HG03103 (cell line): ENCODE measurements at regions not wholly inside any gene's neighbourhood (a gene's known extent, or its start where the extent isn't known, plus 50 kb on each side); places are given as distances from the start of the nearest gene placed in this dataset.
"Not testable (repeated sequence)": the region's sequence is repeated elsewhere in the genome, so short reads cannot be mapped to it uniquely, and the experiment has no call there.

Experiments used
- ATAC-seq: cut with Tn5 transposase; IDR thresholded peaks from one replicate; pipeline ENCODE4 v1.9.1; 2021; ENCODE audit warnings: low read depth; ENCODE audit not compliant: unreplicated experiment

DNA sequence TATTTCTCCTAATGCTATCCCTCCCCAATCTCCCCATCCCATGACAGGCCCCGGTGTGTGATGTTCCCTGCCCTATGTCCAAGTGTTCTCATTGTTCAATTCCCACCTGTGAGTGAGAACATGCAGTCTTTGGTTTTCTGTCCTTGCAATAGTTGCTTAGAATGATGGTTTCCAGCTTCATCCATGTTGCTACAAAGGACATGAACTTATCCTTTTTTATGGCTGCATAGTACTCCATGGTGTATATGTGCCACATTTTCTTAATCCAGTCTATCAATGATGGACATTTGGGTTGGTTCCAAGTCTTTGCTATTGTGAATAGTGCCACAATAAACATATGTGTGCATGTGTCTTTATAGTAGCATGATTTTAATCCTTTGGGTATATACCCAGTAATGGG, 51.3 kb upstream of the RIOK2 start:
- not testable (repeated sequence) for ATAC-seq

DNA sequence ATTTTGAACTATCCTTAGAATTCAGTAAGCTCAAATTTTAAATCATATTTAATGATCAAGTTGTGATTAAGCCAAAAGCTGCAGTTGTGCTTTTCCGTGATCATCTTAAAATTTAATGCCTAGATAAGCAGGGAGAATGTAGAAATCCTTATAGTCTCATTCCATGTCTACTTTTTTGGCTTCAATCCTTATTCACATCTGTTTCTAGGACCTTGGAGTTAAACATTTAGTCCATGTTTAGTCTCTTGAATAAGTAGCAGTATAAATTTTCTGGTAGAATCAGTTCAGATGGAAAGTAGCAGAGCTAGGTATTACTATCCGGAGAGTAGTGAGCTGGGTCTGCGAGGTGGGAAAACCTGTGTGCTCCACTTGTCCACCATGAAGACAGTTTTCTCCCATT, 59.3 kb upstream of the RIOK2 start:
- no peak for ATAC-seq

GRCh38 chr5:97243353-97243752, 60.3 kb upstream of the RIOK2 start:
- ATAC-seq, result no peak

- no peak for ATAC-seq
Measured at GRCh38 chr5:97245386-97245785, 62.3 kb upstream of the RIOK2 start.

DNA sequence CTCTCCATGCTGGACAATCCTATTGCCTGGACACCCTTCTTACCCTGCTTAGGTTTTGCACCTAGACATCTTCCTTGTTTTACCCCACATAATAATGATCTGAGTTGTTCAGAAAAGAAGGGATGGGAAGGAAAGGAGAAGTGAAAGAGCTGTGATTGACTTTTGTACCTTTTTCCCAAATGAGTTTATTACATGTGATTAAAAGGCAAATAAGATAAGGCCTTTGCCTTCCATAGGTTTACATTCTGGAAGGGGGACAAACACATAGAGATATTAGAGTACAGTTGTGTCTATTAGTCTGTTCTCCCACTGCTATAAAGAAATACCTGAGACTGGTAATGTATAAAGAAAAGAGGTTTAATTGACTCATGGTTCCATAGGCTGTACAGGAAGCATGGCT, 67.1 kb upstream of the RIOK2 start:
- ATAC-seq, result no peak

GRCh38 chr5:97266076-97266475, 83.0 kb upstream of the RIOK2 start:
- ATAC-seq, result no peak

DNA sequence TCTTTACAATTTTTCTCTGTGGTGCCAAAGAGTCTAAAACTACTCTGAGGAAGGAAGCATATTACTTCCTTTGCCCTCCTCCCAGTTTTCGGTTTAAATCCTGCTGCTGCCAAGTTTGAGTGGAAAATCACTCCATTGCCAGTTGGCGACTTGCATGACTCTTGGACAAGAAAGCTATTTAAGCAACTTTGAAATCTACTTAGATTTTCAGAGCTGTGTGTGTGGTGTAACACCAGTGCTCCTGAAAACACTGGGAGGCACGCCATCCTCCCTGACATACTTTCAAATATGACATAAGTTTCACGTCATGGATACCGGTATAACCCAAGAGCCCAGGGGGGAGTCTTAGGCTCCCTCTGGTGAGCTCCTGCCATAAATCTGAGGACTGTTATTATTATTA, 83.5 kb upstream of the RIOK2 start:
- ATAC-seq, result no peak

GRCh38 chr5:97267767-97268166, 84.7 kb upstream of the RIOK2 start:
- no peak for ATAC-seq

DNA sequence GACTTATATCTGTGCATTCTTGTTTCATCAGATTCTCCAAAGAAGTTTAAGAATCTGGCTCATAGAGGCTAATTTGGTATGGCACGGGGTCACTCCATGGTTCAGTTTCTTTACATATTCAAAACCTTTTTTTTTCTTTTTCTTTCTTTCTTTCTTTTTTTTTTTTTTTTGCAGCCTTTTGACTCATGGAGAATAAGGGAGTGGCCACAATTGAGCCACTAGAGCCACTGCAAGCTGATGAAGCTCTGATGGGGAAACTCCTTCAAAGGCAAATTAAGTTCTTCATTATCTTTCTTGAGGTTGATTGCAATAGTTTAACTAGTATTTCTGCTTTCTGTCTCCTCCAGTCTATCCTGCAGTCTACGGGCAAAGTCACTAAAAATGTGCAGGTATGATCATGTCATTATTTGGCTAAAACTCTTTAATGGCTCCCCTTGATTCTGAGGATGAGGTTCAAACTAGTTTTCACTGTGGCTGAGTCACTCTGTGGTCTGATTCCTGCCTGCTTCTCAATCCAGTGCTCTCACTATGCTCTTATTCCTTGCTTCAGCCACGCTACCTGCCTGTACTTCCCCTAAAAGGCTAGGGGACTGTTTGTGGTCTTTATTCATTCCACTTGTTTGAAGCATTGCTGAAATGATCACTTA, 93.5 kb upstream of the RIOK2 start:
- no peak for ATAC-seq

DNA sequence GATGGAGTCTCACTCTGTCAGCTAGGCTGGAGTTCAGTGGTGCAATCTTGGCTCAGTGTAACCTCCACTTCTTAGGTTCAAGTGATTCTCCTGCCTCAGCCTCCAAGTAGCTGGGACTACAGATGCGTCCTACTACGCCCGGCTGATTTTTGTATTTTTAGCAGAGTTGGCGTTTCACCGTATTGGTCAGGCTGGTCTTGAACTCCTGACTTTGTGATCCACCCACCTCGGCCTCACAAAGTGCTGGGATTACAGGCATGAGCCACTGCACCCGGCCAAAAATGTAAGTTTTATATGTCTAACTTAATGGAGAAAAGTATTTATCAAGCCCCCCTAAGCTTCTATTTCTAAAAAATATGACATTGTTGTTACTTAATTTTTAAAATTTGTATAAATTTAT, 98.2 kb upstream of the RIOK2 start:
- no peak for ATAC-seq

- peak; percentile 98 for ATAC-seq
Measured at GRCh38 chr5:97297063-97297703, 114.1 kb upstream of the RIOK2 start.

- ATAC-seq, result no peak
Measured at GRCh38 chr5:97297704-97298091, 114.7 kb upstream of the RIOK2 start.

- not testable (repeated sequence) for ATAC-seq
Measured at GRCh38 chr5:97301181-97301580, 118.1 kb upstream of the RIOK2 start.

GRCh38 chr5:97338729-97339128, 155.7 kb upstream of the RIOK2 start:
- ATAC-seq, result no peak

DNA sequence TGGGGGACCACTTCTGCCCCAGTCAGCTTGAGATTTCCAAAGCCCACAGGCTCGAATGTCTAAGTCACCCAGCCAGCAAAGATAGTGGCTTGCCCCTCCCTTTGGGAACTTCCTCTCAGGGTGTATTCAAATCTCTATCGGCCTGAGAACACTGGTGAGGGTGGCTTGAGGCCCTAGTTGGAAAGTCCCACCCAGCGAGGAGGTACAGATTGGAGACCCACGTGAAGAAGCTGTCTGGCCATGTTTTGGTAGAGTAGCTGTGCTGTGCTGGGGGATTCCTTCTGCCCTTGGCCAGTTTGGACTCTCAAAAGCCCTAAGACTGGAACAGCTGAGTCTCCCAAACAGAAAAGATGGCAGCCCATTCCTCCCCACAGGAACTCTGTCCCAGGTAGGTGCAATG, 172.7 kb upstream of the RIOK2 start:
- ATAC-seq, result peak; percentile 96

GRCh38 chr5:97363577-97363976, 180.5 kb upstream of the RIOK2 start:
- no peak for ATAC-seq

DNA sequence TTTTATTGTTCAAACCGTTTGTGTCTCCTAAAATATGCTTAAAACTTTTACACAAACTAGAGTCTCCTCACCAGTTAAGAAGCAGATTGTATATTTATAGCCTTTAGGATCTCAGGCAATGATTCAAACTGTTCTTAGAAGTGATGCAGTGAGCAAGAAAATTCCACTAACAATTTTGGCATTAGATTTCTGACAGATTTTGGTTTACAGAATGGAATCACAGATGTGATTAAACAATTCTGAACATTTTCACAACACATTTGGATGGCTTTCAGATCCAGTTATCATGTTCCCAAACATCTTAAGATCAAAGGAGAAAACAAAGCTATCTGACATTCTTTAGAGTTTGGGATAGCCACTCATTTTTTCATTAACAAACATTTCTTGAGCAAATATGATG, 181.7 kb upstream of the RIOK2 start:
- no peak for ATAC-seq

DNA sequence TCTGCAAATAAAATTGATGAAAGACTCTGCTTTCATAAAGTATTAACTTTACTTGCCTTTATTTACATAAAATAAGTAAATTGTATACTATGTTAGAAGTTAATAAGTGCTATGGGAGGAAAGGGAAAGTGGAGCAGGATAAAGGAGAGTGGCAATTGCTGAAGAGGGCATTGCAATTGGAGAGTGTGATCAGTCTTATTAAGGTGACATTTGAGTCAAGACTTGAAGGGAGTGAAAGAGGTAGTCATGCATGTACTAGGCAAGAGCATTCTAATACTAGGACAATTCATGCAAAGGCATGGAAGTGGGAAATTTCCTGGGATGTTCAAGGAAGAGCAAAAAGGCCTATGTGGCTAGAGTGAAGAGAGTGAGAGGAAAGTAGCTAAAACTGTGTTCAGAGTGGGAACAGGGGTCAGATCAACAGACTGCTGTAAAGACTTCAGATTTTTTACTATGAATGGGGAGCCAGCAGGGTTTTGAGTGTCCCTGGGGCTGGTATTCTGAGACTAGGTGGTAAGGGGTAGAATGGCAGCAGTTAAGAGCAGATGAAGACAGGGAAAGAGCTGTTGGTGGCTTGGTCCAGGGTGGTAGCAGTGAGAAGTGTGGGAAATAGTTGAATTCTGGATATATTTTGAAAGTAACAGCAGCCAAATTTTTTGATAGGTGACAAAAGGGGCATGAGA, 182.3 kb upstream of the RIOK2 start:
- ATAC-seq, result no peak

- no peak for ATAC-seq
Measured at GRCh38 chr5:97365918-97366317, 182.9 kb upstream of the RIOK2 start.

GRCh38 chr5:97375959-97376358, 192.9 kb upstream of the RIOK2 start:
- ATAC-seq, result no peak

DNA sequence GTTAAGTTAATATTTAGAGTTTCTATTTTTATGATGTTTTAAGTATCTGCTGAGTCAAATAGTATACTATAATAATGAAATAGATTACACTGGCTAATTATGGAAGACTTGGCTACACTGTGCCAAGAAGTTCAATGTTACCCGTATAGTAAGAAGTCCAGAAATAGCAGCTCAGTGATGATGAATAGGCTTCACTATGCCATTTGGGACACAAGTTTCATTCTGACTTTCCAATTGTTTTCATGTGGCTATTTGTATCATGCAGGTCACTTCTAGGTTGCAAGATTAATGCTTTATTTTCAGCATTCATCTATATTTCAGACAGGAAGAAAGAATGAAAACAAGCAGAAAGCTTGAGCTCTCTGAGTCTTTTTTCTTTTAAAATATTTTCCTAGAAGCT, 194.5 kb upstream of the RIOK2 start:
- no peak for ATAC-seq

DNA sequence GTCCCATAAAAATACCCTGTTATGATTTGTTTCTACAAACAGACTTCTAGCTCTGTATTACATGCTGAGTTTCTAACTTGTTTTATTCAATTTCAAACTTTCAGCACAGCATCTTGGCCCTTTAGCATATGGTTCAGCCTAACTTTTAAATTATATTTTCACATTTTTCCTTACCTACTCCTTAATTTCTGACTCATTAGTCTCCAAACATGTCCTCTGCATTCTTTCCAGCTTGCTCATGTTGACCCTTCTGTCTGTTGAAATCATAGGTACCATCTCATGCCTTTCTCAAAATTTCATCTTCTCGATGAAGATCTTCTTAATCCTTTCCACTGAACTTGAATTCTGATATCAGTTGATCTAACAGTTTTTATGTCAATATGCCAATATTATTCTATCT, 200.9 kb upstream of the RIOK2 start:
- no peak for ATAC-seq
